Neural progenitor cell (in vitro differentiated cells): ENCODE measurements at regions not wholly inside any gene's neighbourhood (a gene's known extent, or its start where the extent isn't known, plus 50 kb on each side); places are given as distances from the start of the nearest gene placed in this dataset.

Experiments used
- DNase-seq: peaks from one replicate; pipeline ENCODE4 v3.0.0-alpha.2; 2016; ENCODE audit warnings: low spot score
- H2AFZ ChIP-seq: fragments of 200-600 bp; sonication (generic); replicated peaks from 2 replicates; pipeline ENCODE4 v1.6.1; 2016; ENCODE audit warnings: antibody characterized with exemption
- H3F3A ChIP-seq: fragments of 200-600 bp; sonication (generic); 2 replicates; pipeline ENCODE4 v1.6.1; 2016; ENCODE audit warnings: antibody characterized with exemption, low read depth
- H3K27ac ChIP-seq: fragments of 200-600 bp; sonication (generic); 2 replicates; pipeline ENCODE4 v1.5.1; 2016; ENCODE audit warnings: mild to moderate bottlenecking
- H3K27me3 ChIP-seq: fragments of 200-600 bp; sonication (generic); 2 replicates; pipeline ENCODE4 v1.6.1; 2016; ENCODE audit warnings: mild to moderate bottlenecking, moderate library complexity
- H3K36me3 ChIP-seq: fragments of 200-600 bp; sonication (generic); 2 replicates; pipeline ENCODE4 v1.5.1; 2016
- H3K4me1 ChIP-seq: fragments of 200-600 bp; sonication (generic); 2 replicates; pipeline ENCODE4 v1.6.1; 2016; ENCODE audit warnings: mixed run types
- H3K4me2 ChIP-seq: fragments of 200-600 bp; sonication (generic); 2 replicates; pipeline ENCODE4 v1.6.1; 2016
- H3K4me3 ChIP-seq: fragments of 200-600 bp; sonication (generic); 2 replicates; pipeline ENCODE4 v1.5.1; 2016
- H3K79me2 ChIP-seq: fragments of 200-600 bp; sonication (generic); 2 replicates; pipeline ENCODE4 v1.6.1; 2016; ENCODE audit warnings: low read depth
- H3K9ac ChIP-seq: fragments of 200-600 bp; sonication (generic); 2 replicates; pipeline ENCODE4 v1.6.1; 2016
- H3K9me3 ChIP-seq: fragments of 200-600 bp; sonication (generic); 2 replicates; pipeline ENCODE4 v1.5.1; 2016; ENCODE audit warnings: low read depth
- H4K20me1 ChIP-seq: fragments of 200-600 bp; sonication (generic); 2 replicates; pipeline ENCODE4 v1.6.1; 2016; ENCODE audit warnings: low read depth
- H3K27ac Mint-ChIP-seq: 3 replicates; pipeline ENCODE4 v1.8.0; 2021; ENCODE audit warnings: mixed read lengths
- H3K27me3 Mint-ChIP-seq: 2 replicates; pipeline ENCODE4 v1.8.0; 2022; ENCODE audit warnings: low read depth, mild to moderate bottlenecking, inconsistent platforms, moderate library complexity, mixed read lengths; ENCODE audit not compliant: insufficient read depth
- H3K36me3 Mint-ChIP-seq: 3 replicates; pipeline ENCODE4 v1.8.0; 2021; ENCODE audit warnings: mixed read lengths
- H3K4me1 Mint-ChIP-seq: 3 replicates; pipeline ENCODE4 v1.8.0; 2021; ENCODE audit warnings: mixed read lengths
- H3K4me3 Mint-ChIP-seq: 3 replicates; pipeline ENCODE4 v1.8.0; 2021; ENCODE audit warnings: mild to moderate bottlenecking, moderate library complexity, mixed read lengths
- H3K9me3 Mint-ChIP-seq: 3 replicates; pipeline ENCODE4 v1.8.0; 2020; ENCODE audit warnings: mixed read lengths
- CTCF ChIP-seq: fragments of 200-600 bp; sonication (generic); IDR thresholded peaks from 2 replicates; pipeline ENCODE4 v1.5.1; 2017; ENCODE audit warnings: antibody characterized with exemption, mild to moderate bottlenecking
- EZH2 ChIP-seq: fragments of 200-600 bp; sonication (generic); IDR thresholded peaks from 2 replicates; pipeline ENCODE4 v1.6.1; 2017; ENCODE audit warnings: antibody characterized with exemption, mild to moderate bottlenecking, moderate library complexity
- EZH2phosphoT487 ChIP-seq: fragments of 200-600 bp; sonication (generic); IDR thresholded peaks from 2 replicates; pipeline ENCODE4 v1.6.1; 2017; ENCODE audit warnings: antibody characterized with exemption

DNA sequence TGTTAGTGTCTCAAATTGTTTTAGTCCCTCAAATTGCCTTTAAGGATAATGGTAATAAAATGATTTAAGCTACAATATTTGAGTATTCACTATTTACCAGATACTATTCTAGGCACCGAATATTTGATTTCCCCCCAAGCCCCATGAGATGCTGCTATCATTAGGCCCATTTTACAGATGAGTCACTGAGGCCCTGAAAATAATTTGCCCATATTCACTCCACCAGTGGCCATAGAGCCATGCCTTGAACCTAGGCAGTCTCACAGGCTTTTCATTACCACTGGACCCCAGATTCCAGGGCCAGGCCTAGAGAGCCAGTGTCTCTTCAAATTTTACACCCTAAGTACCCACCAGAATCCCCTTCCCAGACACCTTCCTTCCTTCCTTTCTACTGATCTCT is 133.7 kb downstream of the LINC00237 start:
- Histone ChIP-seq H3F3A (no peaks in the 10 kb centered on the region), H3K4me3 (no peak overlapping the region), H3K27ac (no peak overlapping the region), H3K79me2 (no peaks in the 10 kb centered on the region), H3K9ac (no peak overlapping the region), H3K27me3 (no peaks in the 10 kb centered on the region), H3K9me3 (no peaks in the 10 kb centered on the region), H3K36me3 (no peaks in the 10 kb centered on the region), H3K4me1 (no peaks in the 10 kb centered on the region), H4K20me1 (no peaks in the 10 kb centered on the region), H2AFZ (no peak overlapping the region), H3K4me2 (no peak overlapping the region)
- Mint-ChIP-seq H3K27me3 (peaks cover 2% of the 10 kb centered on the region), H3K9me3 (no peaks in the 10 kb centered on the region), H3K27ac (no peak overlapping the region), H3K4me1 (peaks cover 8% of the 10 kb centered on the region), H3K36me3 (no peaks in the 10 kb centered on the region), H3K4me3 (no peak overlapping the region)
- TF ChIP-seq EZH2, result no peak
- TF ChIP-seq EZH2phosphoT487, result no peak
- no peak for TF ChIP-seq CTCF
- no peak for DNase-seq

DNA sequence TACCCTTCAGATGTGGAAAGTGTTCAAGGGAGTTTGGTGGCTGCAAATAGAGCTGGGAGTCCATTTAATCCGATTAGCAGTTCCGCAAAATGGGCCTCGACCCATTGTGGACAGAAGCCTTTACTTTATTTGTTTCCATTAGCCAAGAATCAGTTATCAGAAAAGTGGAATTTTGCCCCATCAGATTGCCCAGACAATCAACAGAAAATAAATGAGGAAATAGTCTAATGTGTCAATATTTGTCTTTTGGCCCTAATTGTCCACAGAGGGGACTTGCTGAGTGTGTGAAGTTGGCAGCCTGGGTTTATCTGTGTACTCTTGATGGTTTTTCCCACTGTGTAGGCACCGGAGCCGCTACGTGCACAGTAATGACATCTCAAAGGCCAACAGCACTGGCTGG is 134.3 kb downstream of the LINC00237 start:
- Mint-ChIP-seq H3K27ac (no peak overlapping the region), H3K36me3 (no peaks in the 10 kb centered on the region), H3K9me3 (no peaks in the 10 kb centered on the region), H3K4me3 (no peak overlapping the region), H3K4me1 (peaks cover 8% of the 10 kb centered on the region), H3K27me3 (peaks cover 2% of the 10 kb centered on the region)
- TF ChIP-seq EZH2, result no peak
- TF ChIP-seq CTCF, result no peak
- no peak for TF ChIP-seq EZH2phosphoT487
- Histone ChIP-seq H3K79me2 (no peaks in the 10 kb centered on the region), H3K36me3 (no peaks in the 10 kb centered on the region), H3K4me3 (no peak overlapping the region), H3F3A (no peaks in the 10 kb centered on the region), H4K20me1 (no peaks in the 10 kb centered on the region), H3K9me3 (no peaks in the 10 kb centered on the region), H3K27ac (no peak overlapping the region), H2AFZ (no peak overlapping the region), H3K27me3 (no peaks in the 10 kb centered on the region), H3K4me1 (no peaks in the 10 kb centered on the region), H3K4me2 (no peak overlapping the region), H3K9ac (no peak overlapping the region)
- DNase-seq, result no peak

- no peak for DNase-seq
- Histone ChIP-seq H3K79me2 (no peaks in the 10 kb centered on the region), H3K4me2 (no peak overlapping the region), H3K4me1 (no peaks in the 10 kb centered on the region), H3K9ac (no peak overlapping the region), H2AFZ (no peak overlapping the region), H4K20me1 (no peaks in the 10 kb centered on the region), H3K4me3 (no peak overlapping the region), H3K9me3 (no peaks in the 10 kb centered on the region), H3K36me3 (no peaks in the 10 kb centered on the region), H3F3A (no peaks in the 10 kb centered on the region), H3K27ac (no peak overlapping the region), H3K27me3 (no peaks in the 10 kb centered on the region)
- Mint-ChIP-seq H3K27ac (no peak overlapping the region), H3K9me3 (no peaks in the 10 kb centered on the region), H3K4me1 (peaks cover 8% of the 10 kb centered on the region), H3K4me3 (no peak overlapping the region), H3K36me3 (no peaks in the 10 kb centered on the region), H3K27me3 (peaks cover 2% of the 10 kb centered on the region)
- no peak for TF ChIP-seq EZH2phosphoT487
- TF ChIP-seq CTCF, result no peak
- no peak for TF ChIP-seq EZH2
Observed at GRCh38 chr20:20970841-20971240, 135.3 kb downstream of the LINC00237 start.
